HL-60 (cell line): ENCODE measurements at regions not wholly inside any gene's neighbourhood (a gene's known extent, or its start where the extent isn't known, plus 50 kb on each side); places are given as distances from the start of the nearest gene placed in this dataset.

Experiments
- DNase-seq, 2 experiments: peaks; one replicate each; pipeline ENCODE4 v3.0.0-alpha.2; 2010 to 2020; ENCODE audit warnings: low read depth in 1 of 2, low spot score in 1 of 2
- H3K27ac ChIP-seq: fragments of 250-450 bp; sonication (Bioruptor Pico); replicated peaks from 2 replicates; pipeline ENCODE4 v1.5.1; 2020; ENCODE audit warnings: mild to moderate bottlenecking, moderate library complexity
- H3K27me3 ChIP-seq: fragments of 250-450 bp; sonication (Bioruptor Pico); 2 replicates; pipeline ENCODE4 v1.5.1; 2021; ENCODE audit warnings: mild to moderate bottlenecking, moderate library complexity; ENCODE audit not compliant: insufficient read depth, poor library complexity, severe bottlenecking
- H3K4me3 ChIP-seq: replicated peaks from 2 replicates; pipeline ENCODE4 v1.5.1; 2011; ENCODE audit warnings: mild to moderate bottlenecking, control low read depth, low read length; ENCODE audit not compliant: insufficient read depth
- CTCF ChIP-seq: IDR thresholded peaks from one replicate; pipeline ENCODE4 v1.5.1; 2011; ENCODE audit warnings: low read length, control low read depth, inconsistent platforms; ENCODE audit not compliant: insufficient read depth
- GABPA ChIP-seq: IDR thresholded peaks from 2 replicates; pipeline ENCODE4 v1.6.1; 2012; ENCODE audit warnings: low read depth
- POLR2AphosphoS5 ChIP-seq: IDR thresholded peaks from 2 replicates; pipeline ENCODE4 v1.6.1; 2012; ENCODE audit warnings: low read depth
- SPI1 ChIP-seq: IDR thresholded peaks from 2 replicates; pipeline ENCODE4 v1.6.1; 2012; ENCODE audit warnings: low read depth, mild to moderate bottlenecking, borderline replicate concordance
- TF ChIP-seq, protein P1 (sequence below): IDR thresholded peaks from 2 replicates; pipeline ENCODE4 v1.6.1; 2012; ENCODE audit warnings: low read depth; ENCODE audit not compliant: insufficient replicate concordance

DNA sequence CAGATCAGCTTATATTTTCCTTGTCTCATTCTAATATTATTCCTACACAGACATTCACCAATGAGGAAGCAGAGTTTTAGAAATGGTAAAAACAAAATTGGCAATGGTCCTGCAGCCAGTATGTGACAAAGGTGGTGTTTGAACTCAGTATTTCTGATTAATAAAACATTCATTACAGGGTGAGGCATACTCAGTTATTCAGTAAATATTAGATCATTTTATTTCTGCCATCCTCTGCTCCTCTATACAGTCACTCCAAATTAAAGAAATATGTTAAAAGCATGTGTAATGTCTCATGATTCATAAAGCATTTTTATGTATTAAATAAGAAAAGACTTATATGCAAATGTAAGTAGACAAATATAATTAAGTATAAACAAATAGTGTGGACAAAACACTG is 684.6 kb upstream of the ACO1 start:
- no peak for DNase-seq
- H3K27ac ChIP-seq, result no peak overlapping the region
- TF ChIP-seq CTCF, result no peak
- H3K4me3 ChIP-seq, result no peak overlapping the region
- H3K27me3 ChIP-seq, result no peaks in the 10 kb centered on the region

DNA sequence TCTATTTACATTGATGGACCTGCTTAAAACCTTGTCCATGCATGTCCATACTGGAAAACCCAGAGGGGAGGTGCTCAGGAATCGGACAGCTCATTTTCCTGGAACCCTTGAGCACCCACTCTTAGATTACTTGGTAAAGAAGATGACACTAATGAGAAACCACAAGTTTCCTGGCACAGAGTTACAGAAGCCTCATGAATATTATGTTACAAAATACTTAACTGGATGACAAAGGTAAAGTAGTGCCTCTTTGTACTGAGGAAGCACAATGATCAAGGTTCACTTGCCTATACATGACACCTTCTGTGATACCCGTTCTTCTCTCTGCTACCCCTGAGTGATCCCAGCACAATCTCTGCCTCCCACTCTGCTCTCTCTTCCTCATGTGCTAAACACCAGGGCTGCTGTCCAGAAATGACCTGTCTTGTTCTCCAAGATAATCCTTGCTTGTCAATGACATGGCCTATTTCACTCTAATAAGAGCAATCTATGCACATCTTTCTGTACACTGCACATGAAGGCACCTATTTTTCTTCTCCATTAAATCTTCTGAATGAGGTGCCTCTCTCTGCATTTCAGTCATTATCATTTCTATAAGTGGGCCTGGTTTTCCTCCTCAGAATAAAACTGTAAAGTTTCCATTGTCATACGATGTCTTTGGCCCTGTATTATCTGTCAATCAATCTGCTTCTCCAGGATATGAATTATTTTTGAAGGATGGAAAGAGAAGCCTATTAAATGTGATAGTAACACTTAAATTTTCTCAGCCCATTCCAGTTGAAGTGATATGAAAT is 684.0 kb upstream of the ACO1 start:
- H3K27ac ChIP-seq, result no peak overlapping the region
- no peak overlapping the region for H3K4me3 ChIP-seq

DNA sequence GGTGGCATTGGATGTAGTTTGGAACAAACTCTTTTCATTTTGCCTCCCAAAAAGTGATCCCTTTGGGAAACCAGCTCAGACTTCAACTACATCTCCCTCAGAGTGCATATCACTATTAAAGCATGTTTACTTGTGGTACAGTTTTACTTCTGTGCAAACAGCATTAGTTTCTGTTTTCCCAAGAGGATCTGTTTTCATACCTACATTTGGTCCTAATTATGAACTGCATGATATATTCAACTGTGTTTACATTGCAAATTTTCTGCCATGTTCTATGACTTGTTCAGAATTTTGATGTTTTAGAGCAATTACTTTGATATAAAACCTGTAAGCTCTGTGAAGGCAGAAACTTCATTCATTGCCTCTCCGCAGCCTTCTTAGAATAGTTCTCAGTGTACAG is 681.5 kb upstream of the ACO1 start:
- no peak overlapping the region for H3K4me3 ChIP-seq
- TF ChIP-seq SPI1 (no peak), CTCF (no peak), GABPA (no peak), POLR2AphosphoS5 (no peak)
- TF ChIP-seq, protein P1, sequence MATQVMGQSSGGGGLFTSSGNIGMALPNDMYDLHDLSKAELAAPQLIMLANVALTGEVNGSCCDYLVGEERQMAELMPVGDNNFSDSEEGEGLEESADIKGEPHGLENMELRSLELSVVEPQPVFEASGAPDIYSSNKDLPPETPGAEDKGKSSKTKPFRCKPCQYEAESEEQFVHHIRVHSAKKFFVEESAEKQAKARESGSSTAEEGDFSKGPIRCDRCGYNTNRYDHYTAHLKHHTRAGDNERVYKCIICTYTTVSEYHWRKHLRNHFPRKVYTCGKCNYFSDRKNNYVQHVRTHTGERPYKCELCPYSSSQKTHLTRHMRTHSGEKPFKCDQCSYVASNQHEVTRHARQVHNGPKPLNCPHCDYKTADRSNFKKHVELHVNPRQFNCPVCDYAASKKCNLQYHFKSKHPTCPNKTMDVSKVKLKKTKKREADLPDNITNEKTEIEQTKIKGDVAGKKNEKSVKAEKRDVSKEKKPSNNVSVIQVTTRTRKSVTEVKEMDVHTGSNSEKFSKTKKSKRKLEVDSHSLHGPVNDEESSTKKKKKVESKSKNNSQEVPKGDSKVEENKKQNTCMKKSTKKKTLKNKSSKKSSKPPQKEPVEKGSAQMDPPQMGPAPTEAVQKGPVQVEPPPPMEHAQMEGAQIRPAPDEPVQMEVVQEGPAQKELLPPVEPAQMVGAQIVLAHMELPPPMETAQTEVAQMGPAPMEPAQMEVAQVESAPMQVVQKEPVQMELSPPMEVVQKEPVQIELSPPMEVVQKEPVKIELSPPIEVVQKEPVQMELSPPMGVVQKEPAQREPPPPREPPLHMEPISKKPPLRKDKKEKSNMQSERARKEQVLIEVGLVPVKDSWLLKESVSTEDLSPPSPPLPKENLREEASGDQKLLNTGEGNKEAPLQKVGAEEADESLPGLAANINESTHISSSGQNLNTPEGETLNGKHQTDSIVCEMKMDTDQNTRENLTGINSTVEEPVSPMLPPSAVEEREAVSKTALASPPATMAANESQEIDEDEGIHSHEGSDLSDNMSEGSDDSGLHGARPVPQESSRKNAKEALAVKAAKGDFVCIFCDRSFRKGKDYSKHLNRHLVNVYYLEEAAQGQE, result no peak
- no peak for DNase-seq
- H3K27me3 ChIP-seq, result no peaks in the 10 kb centered on the region
- H3K27ac ChIP-seq, result no peak overlapping the region

More for the DNA sequence above, 684.0 kb upstream of the ACO1 start:
- no peak for DNase-seq
- H3K27me3 ChIP-seq, result no peaks in the 10 kb centered on the region
- TF ChIP-seq, protein P1, result no peak
- TF ChIP-seq GABPA (no peak), CTCF (no peak), SPI1 (no peak), POLR2AphosphoS5 (no peak)

DNA sequence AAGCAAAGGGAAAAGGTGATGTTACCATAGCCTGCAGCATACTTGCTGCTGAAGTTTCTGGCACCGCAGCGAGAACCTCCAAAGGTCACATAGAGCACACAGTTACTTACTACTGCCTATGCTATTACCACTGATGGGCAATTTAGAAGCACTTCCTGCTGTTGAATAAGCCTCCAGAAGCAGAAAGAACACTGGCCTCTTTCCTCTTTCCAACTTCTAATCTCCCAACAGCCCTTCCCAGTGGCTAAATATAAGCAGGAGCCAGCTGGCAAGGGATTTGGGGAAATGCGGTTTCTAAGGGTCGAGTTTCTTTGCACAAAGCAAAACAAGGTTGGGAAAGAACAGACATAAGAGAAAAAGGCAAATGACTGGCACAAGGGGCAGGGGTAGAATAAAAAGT is 669.2 kb upstream of the ACO1 start:
- Histone ChIP-seq H3K27me3 (no peaks in the 10 kb centered on the region), H3K27ac (no peak overlapping the region), H3K4me3 (no peak overlapping the region)
- no peak for DNase-seq
- TF ChIP-seq, protein P1, result no peak
- no peak for TF ChIP-seq CTCF
- TF ChIP-seq GABPA, result no peak
- TF ChIP-seq POLR2AphosphoS5, result no peak
- TF ChIP-seq SPI1, result no peak
